GM12878 (cell line): ENCODE measurements at regions not wholly inside any gene's neighbourhood (a gene's known extent, or its start where the extent isn't known, plus 50 kb on each side); places are given as distances from the start of the nearest gene placed in this dataset.

ENCODE experiments used
- CTCF ChIP-seq, 3 experiments: IDR thresholded peaks in 2 of 3; conservative IDR thresholded peaks in 1 of 3; 2 replicates each; pipeline ENCODE4 v1.5.1; 2011; ENCODE audit warnings: low read depth in 3 of 3, low read length in 3 of 3, mild to moderate bottlenecking in 3 of 3, control low read depth in 2 of 3, moderate library complexity in 2 of 3, inconsistent platforms in 1 of 3, mixed read lengths in 1 of 3; ENCODE audit not compliant: control insufficient read depth in 2 of 3, insufficient read depth in 1 of 3; ENCODE audit errors: extremely low read depth in 1 of 3
- EZH2 ChIP-seq: IDR thresholded peaks from 2 replicates; pipeline ENCODE4 v1.6.1; 2012; ENCODE audit warnings: low read depth, mild to moderate bottlenecking, control low read depth, inconsistent platforms, low read length, borderline replicate concordance; ENCODE audit not compliant: control insufficient read depth
- KDM1A ChIP-seq: fragments of 200-600 bp; sonication (generic); IDR thresholded peaks from 2 replicates; pipeline ENCODE4 v1.6.1; 2016; ENCODE audit warnings: borderline replicate concordance

DNA sequence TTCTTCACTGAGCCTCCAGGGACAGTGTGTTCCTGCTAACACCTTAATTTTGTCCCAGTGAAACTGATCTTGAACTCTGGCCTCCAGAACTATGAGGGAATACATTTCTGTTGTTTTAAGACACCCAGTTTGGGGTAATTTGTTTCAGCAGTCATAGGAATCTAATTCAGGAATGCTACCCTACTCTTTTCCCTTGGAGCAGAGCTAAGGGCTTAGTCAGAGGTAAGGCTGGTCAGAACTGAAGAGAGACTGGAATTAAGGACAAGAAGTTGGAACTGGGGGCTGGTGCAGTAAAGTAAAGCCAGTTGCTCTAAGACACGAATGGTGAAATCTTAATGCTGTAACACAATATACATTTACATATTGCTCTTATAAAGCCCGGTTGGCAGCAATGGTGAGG, 809.7 kb downstream of the MAFB start:
- TF ChIP-seq KDM1A = no peak
- no peak for TF ChIP-seq EZH2
- TF ChIP-seq CTCF (IDR thresholded peaks at IDR 0.05 in 2 of 3, conservative IDR thresholded peaks at IDR 0.05 in 1 of 3; ENCODE audit: control insufficient read depth in 2 of 3, extremely low read depth in 1 of 3, insufficient read depth in 1 of 3, low read depth in 3 of 3, low read length in 3 of 3) = no peak
